H9 (cell line): ENCODE measurements at regions not wholly inside any gene's neighbourhood (a gene's known extent, or its start where the extent isn't known, plus 50 kb on each side); places are given as distances from the start of the nearest gene placed in this dataset.

Experiments
- DNase-seq: peaks from one replicate; pipeline ENCODE4 v3.0.0-alpha.2; 2017
- H2AFZ ChIP-seq: one replicate; pipeline ENCODE4 v1.6.1; 2013; ENCODE audit warnings: mild to moderate bottlenecking, low read length, control low read depth, moderate library complexity
- H2AK5ac ChIP-seq: 2 replicates; pipeline ENCODE4 v1.6.1; 2013; ENCODE audit warnings: low read length, control low read depth, mixed read lengths; ENCODE audit not compliant: insufficient read length
- H2BK120ac ChIP-seq: one replicate; pipeline ENCODE4 v1.6.1; 2013; ENCODE audit warnings: low read depth, mild to moderate bottlenecking, low read length, control low read depth, inconsistent platforms; ENCODE audit not compliant: poor library complexity, severe bottlenecking
- H2BK12ac ChIP-seq: 2 replicates; pipeline ENCODE4 v1.6.1; 2013; ENCODE audit warnings: low read length, control low read depth, mixed read lengths, low read depth; ENCODE audit not compliant: insufficient read length
- H2BK15ac ChIP-seq: 2 replicates; pipeline ENCODE4 v1.6.1; 2013; ENCODE audit warnings: low read depth, low read length, control low read depth
- H2BK20ac ChIP-seq: one replicate; pipeline ENCODE4 v1.6.1; 2013; ENCODE audit warnings: low read depth, mild to moderate bottlenecking, low read length, control low read depth, inconsistent platforms; ENCODE audit not compliant: poor library complexity, severe bottlenecking
- H2BK5ac ChIP-seq: 2 replicates; pipeline ENCODE4 v1.6.1; 2013; ENCODE audit warnings: low read length, control low read depth, mixed read lengths; ENCODE audit not compliant: insufficient read length
- H3K14ac ChIP-seq: 2 replicates; pipeline ENCODE4 v1.6.1; 2013; ENCODE audit warnings: low read length, control low read depth; ENCODE audit not compliant: insufficient read depth
- H3K18ac ChIP-seq: 2 replicates; pipeline ENCODE4 v1.6.1; 2013; ENCODE audit warnings: low read depth, mild to moderate bottlenecking, mixed read lengths, low read length, control low read depth; ENCODE audit not compliant: insufficient read length
- H3K23ac ChIP-seq: 2 replicates; pipeline ENCODE4 v1.6.1; 2013; ENCODE audit warnings: low read length, control low read depth, mixed read lengths, low read depth; ENCODE audit not compliant: insufficient read length
- H3K23me2 ChIP-seq: 2 replicates; pipeline ENCODE4 v1.6.1; 2013; ENCODE audit warnings: low read depth, mild to moderate bottlenecking, mixed read lengths, low read length, control low read depth; ENCODE audit not compliant: insufficient read length, poor library complexity, severe bottlenecking
- H3K27ac ChIP-seq: 2 replicates; pipeline ENCODE4 v1.5.1; 2013; ENCODE audit warnings: low read length, control low read depth, mixed read lengths, low read depth; ENCODE audit not compliant: insufficient read length
- H3K27me3 ChIP-seq: 2 replicates; pipeline ENCODE4 v1.6.1; 2013; ENCODE audit warnings: low read length, control low read depth, inconsistent platforms; ENCODE audit not compliant: insufficient read depth
- H3K4ac ChIP-seq: 2 replicates; pipeline ENCODE4 v1.6.1; 2013; ENCODE audit warnings: low read depth, mild to moderate bottlenecking, control low read depth, inconsistent platforms, low read length, moderate library complexity
- H3K4me1 ChIP-seq: 2 replicates; pipeline ENCODE4 v1.6.1; 2013; ENCODE audit warnings: low read length, control low read depth, inconsistent platforms; ENCODE audit not compliant: insufficient read depth
- H3K4me2 ChIP-seq: 2 replicates; pipeline ENCODE4 v1.6.1; 2013; ENCODE audit warnings: low read length, control low read depth, mixed read lengths; ENCODE audit not compliant: insufficient read length, insufficient read depth
- H3K56ac ChIP-seq: 2 replicates; pipeline ENCODE4 v1.6.1; 2013; ENCODE audit warnings: low read depth, mild to moderate bottlenecking, mixed read lengths, low read length, control low read depth; ENCODE audit not compliant: insufficient read length
- H3K79me1 ChIP-seq: 2 replicates; pipeline ENCODE4 v1.6.1; 2013; ENCODE audit warnings: low read depth, mild to moderate bottlenecking, moderate library complexity, low read length, control low read depth, inconsistent platforms; ENCODE audit not compliant: insufficient read depth, poor library complexity, severe bottlenecking
- H3K79me2 ChIP-seq: 2 replicates; pipeline ENCODE4 v1.6.1; 2013; ENCODE audit warnings: low read length, control low read depth, inconsistent platforms; ENCODE audit not compliant: insufficient read depth
- H3K9ac ChIP-seq: 2 replicates; pipeline ENCODE4 v1.6.1; 2013; ENCODE audit warnings: low read length, control low read depth, mixed read lengths; ENCODE audit not compliant: insufficient read length; ENCODE audit errors: extremely low read depth
- H3K9me3 ChIP-seq: one replicate; pipeline ENCODE4 v1.6.1; 2013; ENCODE audit warnings: low read depth, low read length, inconsistent platforms; ENCODE audit not compliant: control insufficient read depth
- H3T11ph ChIP-seq: one replicate; pipeline ENCODE4 v1.6.1; 2013; ENCODE audit warnings: mild to moderate bottlenecking, low read length, control low read depth, inconsistent platforms
- H4K20me1 ChIP-seq: one replicate; pipeline ENCODE4 v1.6.1; 2013; ENCODE audit not compliant: control insufficient read depth, insufficient read length, insufficient read depth
- H4K5ac ChIP-seq: 2 replicates; pipeline ENCODE4 v1.6.1; 2013; ENCODE audit warnings: low read depth, mild to moderate bottlenecking, mixed read lengths, low read length, control low read depth; ENCODE audit not compliant: insufficient read length
- H4K8ac ChIP-seq: replicated peaks from 2 replicates; pipeline ENCODE4 v1.6.1; 2013; ENCODE audit warnings: low read length, control low read depth, mixed read lengths, low read depth; ENCODE audit not compliant: insufficient read length
- H4K91ac ChIP-seq: 2 replicates; pipeline ENCODE4 v1.6.1; 2013; ENCODE audit warnings: low read depth, mild to moderate bottlenecking, moderate library complexity, mixed read lengths, low read length, control low read depth; ENCODE audit not compliant: insufficient read length
- H3K27ac Mint-ChIP-seq, 3 experiments: 2 replicates in 2 of 3; 3 replicates in 1 of 3; pipeline ENCODE4 v1.8.0; 2020 to 2021; ENCODE audit warnings: mixed read lengths in 3 of 3, mild to moderate bottlenecking in 1 of 3, moderate library complexity in 1 of 3
- H3K27me3 Mint-ChIP-seq: 2 replicates; pipeline ENCODE4 v1.8.0; 2021; ENCODE audit warnings: low read depth, mild to moderate bottlenecking, moderate library complexity, mixed read lengths
- H3K36me3 Mint-ChIP-seq, 3 experiments: 2 replicates in 2 of 3; 3 replicates in 1 of 3; pipeline ENCODE4 v1.8.0; 2020 to 2021; ENCODE audit warnings: low read depth in 3 of 3, mixed read lengths in 3 of 3; ENCODE audit not compliant: insufficient read depth in 1 of 3
- H3K4me1 Mint-ChIP-seq, 2 experiments: 2 replicates each; pipeline ENCODE4 v1.8.0; 2020; ENCODE audit warnings: mixed read lengths in 2 of 2
- H3K4me3 Mint-ChIP-seq, 2 experiments: 2 replicates in 1 of 2; 3 replicates in 1 of 2; pipeline ENCODE4 v1.8.0; 2020 to 2021; ENCODE audit warnings: mild to moderate bottlenecking in 2 of 2, mixed read lengths in 2 of 2, moderate library complexity in 1 of 2
- H3K9me3 Mint-ChIP-seq, 2 experiments: 2 replicates in 1 of 2; 3 replicates in 1 of 2; pipeline ENCODE4 v1.8.0; 2020; ENCODE audit warnings: mild to moderate bottlenecking in 2 of 2, mixed read lengths in 2 of 2, moderate library complexity in 1 of 2
- WGBS: extraction: QIAGEN DNeasy Blood & Tissue Kit; methylation state at CpG from one replicate; pipeline ENCODE4 v1.1.7; 2013; ENCODE audit warnings: missing lambda C conversion rate, low lambda C conversion rate, mixed read lengths; ENCODE audit not compliant: insufficient read length; ENCODE audit errors: extremely low coverage; 5-methylcytosine and 5-hydroxymethylcytosine counted together
- TF ChIP-seq, protein P1 (sequence below): fragments of 200-600 bp; sonication (generic); conservative IDR thresholded peaks from 3 replicates; pipeline ENCODE4 v1.8.0; 2021; ENCODE audit warnings: antibody characterized with exemption, mild to moderate bottlenecking

DNA sequence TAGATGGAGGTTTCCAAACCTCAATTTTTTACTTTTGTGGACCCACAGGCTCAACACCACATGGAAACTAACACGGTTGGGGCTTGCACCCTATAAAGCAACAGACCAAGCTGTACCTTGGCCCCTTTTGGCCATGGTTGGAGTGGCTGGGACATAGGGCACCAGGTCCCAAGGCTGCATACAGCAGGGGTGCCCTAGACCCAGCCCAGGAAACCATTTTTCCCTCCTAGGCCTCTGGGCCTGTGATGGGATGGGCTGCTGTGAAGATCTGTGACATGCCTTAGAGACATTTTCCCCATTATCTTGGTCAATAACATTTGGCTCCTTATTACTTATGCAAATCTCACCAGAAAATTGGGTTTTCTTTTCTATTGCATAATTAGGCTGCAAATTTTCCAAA is 337.0 kb upstream of the CADM2 start:
- Histone ChIP-seq H2BK120ac (no peak overlapping the region), H2BK12ac (no peak overlapping the region), H2AK5ac (no peak overlapping the region), H3K56ac (no peak overlapping the region), H3K9ac (no peak overlapping the region), H3K18ac (no peak overlapping the region), H2BK5ac (no peak overlapping the region), H3K79me2 (no peaks in the 10 kb centered on the region), H3K27ac (no peak overlapping the region), H3K23me2 (no peaks in the 10 kb centered on the region), H2AFZ (no peak overlapping the region), H3K79me1 (no peaks in the 10 kb centered on the region), H3K9me3 (no peaks in the 10 kb centered on the region), H4K20me1 (no peaks in the 10 kb centered on the region), H3K4ac (no peak overlapping the region), H4K91ac (no peak overlapping the region), H3K27me3 (no peaks in the 10 kb centered on the region), H3K23ac (no peak overlapping the region), H4K8ac (no peak overlapping the region), H3T11ph (no peak overlapping the region), H3K4me2 (no peak overlapping the region), H2BK15ac (no peak overlapping the region), H2BK20ac (no peak overlapping the region), H4K5ac (no peak overlapping the region), H3K4me1 (no peaks in the 10 kb centered on the region), H3K14ac (no peak overlapping the region)
- no peaks in the 10 kb centered on the region for H3K27me3 Mint-ChIP-seq
- no CpG with 5 or more reads among the region's 1 CpG for whole genome bisulfite sequencing
- H3K4me1 Mint-ChIP-seq: no peaks in the 10 kb centered on the region
- no peak overlapping the region for H3K27ac Mint-ChIP-seq
- no peak overlapping the region; a peak in 1 of 5 replicates for H3K4me3 Mint-ChIP-seq
- H3K9me3 Mint-ChIP-seq: peaks cover 21 to 24% of the 10 kb centered on the region in 2 experiments
- DNase-seq: no peak
- H3K36me3 Mint-ChIP-seq: peaks cover 5 to 16% (median 10%) of the 10 kb centered on the region in 3 experiments; a peak in 6 of 7 replicates
- TF ChIP-seq, protein P1, sequence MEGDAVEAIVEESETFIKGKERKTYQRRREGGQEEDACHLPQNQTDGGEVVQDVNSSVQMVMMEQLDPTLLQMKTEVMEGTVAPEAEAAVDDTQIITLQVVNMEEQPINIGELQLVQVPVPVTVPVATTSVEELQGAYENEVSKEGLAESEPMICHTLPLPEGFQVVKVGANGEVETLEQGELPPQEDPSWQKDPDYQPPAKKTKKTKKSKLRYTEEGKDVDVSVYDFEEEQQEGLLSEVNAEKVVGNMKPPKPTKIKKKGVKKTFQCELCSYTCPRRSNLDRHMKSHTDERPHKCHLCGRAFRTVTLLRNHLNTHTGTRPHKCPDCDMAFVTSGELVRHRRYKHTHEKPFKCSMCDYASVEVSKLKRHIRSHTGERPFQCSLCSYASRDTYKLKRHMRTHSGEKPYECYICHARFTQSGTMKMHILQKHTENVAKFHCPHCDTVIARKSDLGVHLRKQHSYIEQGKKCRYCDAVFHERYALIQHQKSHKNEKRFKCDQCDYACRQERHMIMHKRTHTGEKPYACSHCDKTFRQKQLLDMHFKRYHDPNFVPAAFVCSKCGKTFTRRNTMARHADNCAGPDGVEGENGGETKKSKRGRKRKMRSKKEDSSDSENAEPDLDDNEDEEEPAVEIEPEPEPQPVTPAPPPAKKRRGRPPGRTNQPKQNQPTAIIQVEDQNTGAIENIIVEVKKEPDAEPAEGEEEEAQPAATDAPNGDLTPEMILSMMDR: no peak
